Stimulated activated CD8-positive, alpha-beta memory T cell treated with anti-CD3 and anti-CD28 coated beads, Interleukin-2, amount 100 ng/mL, for 48 hours (primary cell): ENCODE measurements at regions not wholly inside any gene's neighbourhood (a gene's known extent, or its start where the extent isn't known, plus 50 kb on each side); places are given as distances from the start of the nearest gene placed in this dataset.

Experiments
- DNase-seq, 2 donors: peaks; one replicate each; pipeline ENCODE4 v3.0.0-alpha.2; 2020; ENCODE audit warnings: low read depth in 2 of 2

DNA sequence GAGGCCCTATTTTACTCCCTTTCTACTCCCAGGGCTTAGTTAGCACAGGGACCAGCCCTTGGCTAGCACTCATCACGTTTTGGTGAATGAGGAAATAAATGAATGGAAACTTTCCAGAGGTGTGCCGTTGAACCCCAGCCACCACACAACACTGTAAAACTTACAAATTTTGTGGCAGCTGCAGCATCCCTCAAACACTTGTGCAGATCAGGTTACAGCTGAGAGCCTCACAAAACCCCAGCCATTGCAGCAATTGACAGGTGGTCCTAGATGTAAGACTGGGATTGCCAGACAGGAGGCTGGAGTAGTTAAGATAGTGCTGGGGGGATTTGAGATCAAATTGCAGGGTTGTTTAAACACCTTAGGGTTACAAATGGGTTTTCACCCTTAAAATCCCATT, 482.2 kb upstream of the KIF2A start:
- DNase-seq = no peak

DNA sequence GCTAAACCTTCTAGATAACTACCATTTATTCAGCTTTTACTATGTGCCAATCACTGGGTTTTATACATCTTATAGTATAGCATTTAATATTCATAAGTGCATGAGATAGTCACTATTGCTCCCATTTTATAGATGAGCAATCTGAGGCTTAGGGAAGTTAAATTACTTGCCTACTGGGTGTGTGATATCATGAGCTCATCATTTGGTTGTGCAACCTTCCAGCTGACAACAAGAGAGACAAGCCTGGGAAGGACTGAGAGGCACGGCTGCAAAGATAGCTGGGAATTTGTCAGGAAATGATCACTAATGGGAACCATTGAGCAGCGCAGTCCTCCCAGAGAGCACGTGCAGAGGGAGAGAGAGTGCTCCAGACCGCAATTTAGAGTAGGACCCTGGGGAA, 481.6 kb upstream of the KIF2A start:
- DNase-seq = no peak

DNA sequence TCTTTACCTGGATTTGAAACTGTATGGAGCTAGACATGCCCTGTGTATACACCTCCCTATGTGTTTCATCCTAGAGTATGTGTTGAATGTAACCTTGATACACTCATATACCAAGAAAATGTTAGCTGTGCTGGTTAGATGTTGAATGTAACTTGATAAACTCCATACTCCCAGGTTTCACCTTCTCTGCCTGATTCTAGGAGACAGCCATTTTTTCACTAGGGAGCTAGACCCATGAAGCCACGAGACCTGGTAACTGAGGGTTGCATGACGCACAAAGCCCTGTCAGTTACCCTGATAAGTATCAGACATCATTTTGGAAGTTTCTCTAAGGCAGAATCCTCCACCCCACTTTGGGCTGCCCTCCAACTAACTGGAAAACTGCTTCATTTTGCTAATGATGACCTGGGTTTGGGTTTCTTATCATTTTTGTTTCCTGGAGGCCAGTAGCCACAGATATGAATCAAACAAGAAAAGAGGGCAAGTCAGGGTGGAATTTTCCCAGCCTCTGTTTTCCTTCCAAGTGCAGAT, 478.5 kb upstream of the KIF2A start:
- no peak for DNase-seq

- no peak for DNase-seq
Measured at GRCh38 chr5:61828856-61829255, 477.1 kb upstream of the KIF2A start.

- DNase-seq = no peak
Measured at GRCh38 chr5:61831736-61832135, 474.3 kb upstream of the KIF2A start.

DNA sequence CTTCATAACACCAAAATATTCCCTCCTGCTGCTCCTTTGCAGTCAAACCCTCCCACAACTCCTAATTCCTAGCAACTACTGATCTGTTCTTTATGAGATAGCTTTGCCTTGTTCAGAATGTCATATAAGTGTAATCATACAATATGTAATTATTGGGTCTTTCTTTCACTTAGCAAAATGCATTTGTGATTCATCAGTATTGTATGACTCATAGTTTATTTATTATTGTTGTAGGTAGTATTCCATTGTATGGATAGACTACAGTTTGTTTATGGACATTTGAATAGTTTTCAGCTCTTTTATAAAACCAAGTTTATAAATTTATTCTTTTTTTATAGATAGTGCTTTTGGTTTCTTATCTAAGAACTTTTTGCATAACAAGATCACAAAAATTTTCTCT, 468.2 kb upstream of the KIF2A start:
- no peak for DNase-seq

GRCh38 chr5:61840361-61840760, 465.6 kb upstream of the KIF2A start:
- DNase-seq = no peak

DNA sequence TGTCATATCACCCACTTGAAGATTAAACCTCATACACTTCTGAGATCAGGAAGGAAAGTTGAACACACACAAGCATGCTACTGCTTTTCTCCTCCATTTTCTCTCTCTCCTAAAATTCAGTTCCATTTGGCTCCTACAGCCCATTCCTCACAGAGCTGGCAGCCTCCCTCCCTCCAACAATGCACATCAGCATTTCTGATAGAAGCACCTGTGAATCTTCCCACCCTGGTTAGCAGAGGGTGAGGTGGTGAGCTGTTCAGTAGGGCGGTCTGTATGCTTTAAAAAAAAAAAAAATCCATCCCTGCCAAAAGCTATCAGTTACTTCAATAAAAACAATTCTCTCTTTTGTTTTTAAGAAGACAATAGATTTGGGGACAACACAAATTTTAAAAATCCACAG, 463.2 kb upstream of the KIF2A start:
- no peak for DNase-seq

- DNase-seq = no peak
Measured at GRCh38 chr5:61850696-61851095, 455.3 kb upstream of the KIF2A start.

GRCh38 chr5:61854531-61854930, 451.5 kb upstream of the KIF2A start:
- no peak for DNase-seq

- no peak for DNase-seq
Measured at GRCh38 chr5:61860978-61861377, 445.0 kb upstream of the KIF2A start.

DNA sequence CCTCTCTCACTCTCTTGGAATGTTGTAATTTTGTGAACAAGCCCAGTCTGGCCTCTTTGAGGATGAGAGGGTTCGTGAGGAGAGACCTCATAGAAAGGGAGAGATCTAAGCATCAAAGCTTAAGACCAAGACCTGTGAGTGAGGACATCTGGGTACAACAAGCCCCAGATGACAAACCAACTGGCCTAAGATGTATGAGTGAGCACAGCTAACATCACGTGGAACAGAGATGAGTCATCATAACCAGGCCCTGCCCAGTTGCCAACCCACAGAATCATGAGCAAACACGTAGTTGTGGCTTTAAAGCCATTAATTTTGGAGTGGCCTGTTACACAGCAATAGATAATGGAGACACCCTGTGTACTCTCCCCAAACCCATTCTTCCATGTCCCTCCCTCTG, 439.1 kb upstream of the KIF2A start:
- no peak for DNase-seq

DNA sequence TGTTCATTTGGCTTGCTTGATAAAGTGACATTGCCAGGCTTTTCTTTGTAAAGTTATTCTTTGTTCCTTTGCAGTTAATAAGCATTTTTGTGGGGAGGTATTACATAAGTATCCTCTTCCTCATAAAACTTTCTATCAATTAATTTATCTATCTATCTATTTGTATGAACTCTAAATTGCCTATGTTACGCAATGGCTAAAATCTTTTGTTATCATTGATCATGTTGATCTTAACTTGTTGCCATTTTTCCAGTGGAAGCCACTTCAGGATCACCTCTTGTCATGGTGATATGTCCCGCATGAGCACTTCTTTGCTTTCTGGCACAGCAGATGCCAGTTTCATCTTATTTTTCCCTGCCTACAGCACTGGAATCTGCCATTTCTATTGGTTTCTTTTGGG, 436.7 kb upstream of the KIF2A start:
- no peak for DNase-seq

- no peak for DNase-seq
Measured at GRCh38 chr5:61878471-61878870, 427.5 kb upstream of the KIF2A start.

DNA sequence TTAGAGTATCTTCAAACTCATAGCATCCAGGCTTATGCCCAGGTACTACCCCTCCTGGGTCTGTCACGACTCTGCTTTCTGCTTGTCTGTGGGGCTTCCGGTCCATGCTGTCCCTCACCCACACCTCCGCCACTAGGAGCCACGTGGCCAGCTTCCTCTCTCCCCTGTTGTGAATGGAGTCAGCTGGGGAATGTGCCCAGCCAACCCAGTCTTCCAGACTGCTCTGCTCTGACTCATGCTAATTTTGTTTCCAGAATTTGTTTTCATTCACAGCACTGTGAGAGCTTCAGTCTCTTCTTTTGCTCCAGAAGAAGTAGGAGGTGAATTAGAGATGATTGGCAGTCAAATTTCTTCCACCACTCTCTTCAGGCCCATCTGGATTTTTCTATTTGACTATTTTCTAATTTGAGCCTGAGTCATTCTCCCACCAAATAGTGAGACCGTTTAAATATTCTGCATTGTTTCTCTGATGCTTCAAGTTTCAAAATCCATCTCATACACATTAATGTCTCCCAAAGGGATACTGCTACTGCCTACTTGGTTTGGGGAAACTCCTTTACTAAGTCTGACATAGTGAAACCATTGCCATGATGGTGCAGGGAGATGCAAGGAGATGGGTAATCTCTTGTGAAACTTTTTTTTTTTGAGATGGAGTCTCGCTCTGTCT, 424.1 kb upstream of the KIF2A start:
- DNase-seq = no peak

- DNase-seq = no peak
Measured at GRCh38 chr5:61882901-61883500, 423.0 kb upstream of the KIF2A start.

DNA sequence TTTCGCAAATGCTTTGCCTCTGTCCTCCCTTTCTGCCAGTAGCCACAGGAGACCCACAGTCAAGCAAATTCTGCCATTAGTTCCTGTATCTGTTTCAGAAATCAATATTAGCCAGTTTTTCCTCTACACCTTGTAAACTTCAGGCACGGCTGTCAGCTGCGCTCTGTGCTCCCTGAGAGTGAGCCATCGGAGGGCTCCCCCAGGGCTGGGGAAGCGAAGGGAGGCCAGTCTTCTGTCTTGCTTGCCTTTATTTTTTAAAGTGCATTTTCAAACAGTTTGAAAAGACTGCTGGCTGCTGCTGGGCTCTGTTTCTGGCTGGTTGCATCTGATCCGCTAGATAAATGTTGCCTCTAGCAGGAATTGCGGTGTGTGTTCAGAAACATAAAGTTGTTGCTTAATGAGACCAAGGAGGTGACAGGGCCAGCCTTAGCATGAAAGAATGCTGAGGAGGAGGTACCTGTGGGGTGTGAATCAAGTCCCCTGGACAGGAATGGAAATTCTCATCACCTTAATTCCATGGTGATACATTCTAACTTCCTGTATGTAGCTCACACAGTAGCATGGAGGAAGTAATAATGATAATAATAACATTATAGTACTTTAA, 421.7 kb upstream of the KIF2A start:
- DNase-seq = no peak

GRCh38 chr5:61886214-61886613, 419.8 kb upstream of the KIF2A start:
- DNase-seq = no peak

GRCh38 chr5:61887271-61887670, 418.7 kb upstream of the KIF2A start:
- DNase-seq = no peak

GRCh38 chr5:61894046-61894445, 412.0 kb upstream of the KIF2A start:
- DNase-seq = no peak

DNA sequence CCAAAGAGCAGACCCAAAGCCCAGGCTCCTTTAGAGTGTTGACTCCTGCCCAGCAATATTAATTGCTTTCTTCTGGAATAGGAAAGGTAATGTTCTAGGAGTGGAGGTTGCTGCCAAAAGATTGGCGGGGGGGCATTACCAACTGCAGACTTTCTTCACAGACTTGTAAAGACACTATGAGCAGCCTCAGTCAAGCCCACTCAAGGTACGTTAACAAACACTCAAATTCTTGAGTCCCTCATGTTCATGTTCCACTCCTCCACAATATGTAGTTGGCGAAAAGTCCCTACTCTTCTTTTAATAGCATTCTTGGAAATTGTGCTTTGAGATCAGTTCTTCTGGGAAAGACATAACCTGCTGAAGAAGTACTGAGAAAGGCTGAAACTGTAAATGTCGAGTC, 409.2 kb upstream of the KIF2A start:
- no peak for DNase-seq

DNA sequence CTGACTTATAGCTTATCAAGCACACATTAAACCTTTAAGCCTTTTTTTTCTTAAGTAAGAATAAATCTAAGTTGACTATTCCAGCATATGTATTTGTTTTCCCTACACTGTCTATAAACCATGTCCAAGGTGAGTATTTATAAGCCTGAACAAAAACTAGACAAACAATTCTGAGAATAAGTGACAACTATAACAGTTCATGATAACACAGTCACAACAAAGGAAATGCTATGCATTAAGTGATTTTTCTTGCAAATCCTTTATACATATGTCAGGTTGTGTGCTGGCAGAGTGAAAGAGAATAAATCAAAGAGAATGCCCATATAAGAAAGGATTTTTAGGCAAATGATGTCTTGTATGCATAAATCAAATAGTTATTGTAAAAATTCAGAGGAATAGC, 408.8 kb upstream of the KIF2A start:
- no peak for DNase-seq

- no peak for DNase-seq
Measured at GRCh38 chr5:61901997-61902396, 404.0 kb upstream of the KIF2A start.
